Neural crest cell (in vitro differentiated cells): ENCODE measurements at regions not wholly inside any gene's neighbourhood (a gene's known extent, or its start where the extent isn't known, plus 50 kb on each side); places are given as distances from the start of the nearest gene placed in this dataset.

Source experiments
- DNase-seq: peaks from one replicate; pipeline ENCODE4 v3.0.0; 2021; ENCODE audit warnings: low read depth, mixed read lengths, low spot score
- H3K27ac Mint-ChIP-seq: one replicate; pipeline ENCODE4 v1.8.0; 2021; ENCODE audit warnings: mild to moderate bottlenecking, mixed read lengths; ENCODE audit not compliant: unreplicated experiment
- H3K27me3 Mint-ChIP-seq: 2 replicates; pipeline ENCODE4 v1.8.0; 2021; ENCODE audit warnings: low read depth, mild to moderate bottlenecking, mixed read lengths
- H3K36me3 Mint-ChIP-seq: 2 replicates; pipeline ENCODE4 v1.8.0; 2021; ENCODE audit warnings: low read depth, mild to moderate bottlenecking, mixed read lengths
- H3K4me1 Mint-ChIP-seq: 2 replicates; pipeline ENCODE4 v1.8.0; 2021; ENCODE audit warnings: mixed read lengths
- H3K4me3 Mint-ChIP-seq: one replicate; pipeline ENCODE4 v1.8.0; 2021; ENCODE audit warnings: mild to moderate bottlenecking, mixed read lengths
- H3K9me3 Mint-ChIP-seq: 2 replicates; pipeline ENCODE4 v1.8.0; 2021; ENCODE audit warnings: mixed read lengths
- CTCF ChIP-seq: fragments of 200-600 bp; sonication (generic); conservative IDR thresholded peaks from 2 replicates; pipeline ENCODE4 v1.5.0; 2021; ENCODE audit warnings: antibody characterized with exemption, mild to moderate bottlenecking

- Mint-ChIP-seq H3K27me3 (no peaks in the 10 kb centered on the region), H3K4me1 (peaks cover 6% of the 10 kb centered on the region), H3K27ac (no peak overlapping the region), H3K4me3 (no peak overlapping the region), H3K36me3 (no peaks in the 10 kb centered on the region), H3K9me3 (peaks cover 2% of the 10 kb centered on the region)
- no peak for DNase-seq
- no peak for TF ChIP-seq CTCF
Measured at GRCh38 chr16:26447570-26447969, 619.2 kb upstream of the C16orf82 start.

DNA sequence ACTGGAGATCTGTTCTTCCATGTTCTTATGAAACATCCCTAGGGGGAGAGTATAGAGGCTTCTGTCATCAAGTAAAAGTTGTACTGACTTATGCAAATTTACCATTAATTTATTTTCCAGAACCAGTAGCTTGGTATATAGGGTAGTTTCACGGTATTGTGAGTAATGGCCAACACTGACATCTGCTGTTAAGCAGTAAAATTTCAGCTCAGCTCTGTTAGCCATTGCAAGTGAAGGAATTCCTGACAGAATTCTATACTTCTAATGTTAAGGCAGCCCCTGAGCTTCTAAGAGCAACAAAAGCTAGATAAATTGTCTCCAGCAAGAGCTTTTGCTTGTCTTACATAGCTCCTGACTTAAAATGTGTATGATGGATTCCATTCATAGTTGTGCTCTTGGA, 613.5 kb upstream of the C16orf82 start:
- Mint-ChIP-seq H3K27me3 (no peaks in the 10 kb centered on the region), H3K27ac (no peak overlapping the region), H3K36me3 (no peaks in the 10 kb centered on the region), H3K9me3 (no peaks in the 10 kb centered on the region), H3K4me1 (no peaks in the 10 kb centered on the region), H3K4me3 (no peak overlapping the region)
- peak; percentile 41 for TF ChIP-seq CTCF
- DNase-seq = no peak

DNA sequence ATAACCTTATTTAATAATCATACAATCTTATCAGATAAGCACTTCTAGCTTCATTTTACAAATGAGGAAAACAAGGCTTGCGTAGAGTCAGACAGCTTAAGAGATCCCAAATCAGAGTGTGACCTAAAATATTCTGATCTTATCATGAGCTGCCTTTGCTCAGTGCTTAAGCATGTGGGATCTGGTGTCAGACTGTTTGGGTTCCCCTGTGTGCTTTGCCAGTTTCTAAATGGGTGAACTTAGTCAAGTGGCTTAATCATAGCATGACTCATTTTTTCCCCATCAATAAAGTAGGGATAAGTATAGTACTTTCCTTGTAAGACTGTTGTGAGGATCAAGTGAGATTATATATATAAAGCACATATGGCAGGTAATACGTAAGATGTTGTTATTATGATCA, 612.6 kb upstream of the C16orf82 start:
- no peak for TF ChIP-seq CTCF

DNA sequence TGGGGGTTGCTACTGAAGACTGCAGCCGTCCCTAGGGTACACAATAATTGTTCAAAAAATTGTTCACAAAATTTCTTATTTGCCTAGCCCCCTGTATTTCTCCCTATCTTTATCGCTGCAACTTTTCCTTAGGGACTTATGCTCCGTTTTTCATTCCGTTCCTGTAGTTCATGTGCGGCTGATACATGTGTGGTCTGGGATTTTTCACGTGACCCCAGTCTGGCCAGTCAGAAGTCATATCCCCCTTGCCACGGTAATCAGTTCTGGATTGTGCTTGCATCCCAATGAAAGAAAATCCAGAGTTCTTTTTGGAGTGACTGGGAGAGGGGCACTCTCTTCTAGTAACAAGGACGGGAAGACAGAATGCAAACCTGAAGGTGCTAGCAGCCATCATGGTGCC, 610.7 kb upstream of the C16orf82 start:
- TF ChIP-seq CTCF = no peak
- H3K4me3 Mint-ChIP-seq = no peak overlapping the region
- H3K36me3 Mint-ChIP-seq = no peaks in the 10 kb centered on the region
- H3K9me3 Mint-ChIP-seq = no peaks in the 10 kb centered on the region
- no peaks in the 10 kb centered on the region for H3K4me1 Mint-ChIP-seq
- H3K27me3 Mint-ChIP-seq = no peaks in the 10 kb centered on the region
- no peak overlapping the region for H3K27ac Mint-ChIP-seq
- DNase-seq = no peak

More for the DNA sequence above, 612.6 kb upstream of the C16orf82 start:
- no peaks in the 10 kb centered on the region for H3K27me3 Mint-ChIP-seq
- H3K9me3 Mint-ChIP-seq = no peaks in the 10 kb centered on the region
- no peak overlapping the region for H3K27ac Mint-ChIP-seq
- no peak overlapping the region for H3K4me3 Mint-ChIP-seq
- H3K4me1 Mint-ChIP-seq = no peaks in the 10 kb centered on the region
- DNase-seq = no peak
- no peaks in the 10 kb centered on the region for H3K36me3 Mint-ChIP-seq

DNA sequence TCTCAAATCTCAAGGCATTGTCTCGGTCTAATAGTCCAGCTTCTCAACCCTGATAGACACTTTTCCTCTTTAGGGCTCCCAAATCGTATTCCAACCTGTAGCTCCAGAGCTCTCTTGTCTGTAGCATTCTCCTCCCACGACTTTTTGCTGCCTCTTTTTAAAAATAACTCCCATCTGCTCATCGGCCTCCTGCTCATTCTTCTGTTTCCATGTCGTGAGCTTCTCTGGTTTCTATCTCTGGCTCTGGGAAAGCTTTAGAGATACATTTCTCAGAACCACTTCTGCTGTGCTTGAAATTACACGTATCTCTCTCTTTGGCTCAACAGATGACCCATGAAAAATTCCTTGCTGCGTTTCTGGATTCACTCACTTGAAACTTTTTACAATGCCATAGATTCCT, 609.6 kb upstream of the C16orf82 start:
- DNase-seq = no peak
- H3K27me3 Mint-ChIP-seq = no peaks in the 10 kb centered on the region
- H3K4me3 Mint-ChIP-seq = no peak overlapping the region
- H3K27ac Mint-ChIP-seq = no peak overlapping the region
- no peaks in the 10 kb centered on the region for H3K36me3 Mint-ChIP-seq
- no peaks in the 10 kb centered on the region for H3K9me3 Mint-ChIP-seq
- TF ChIP-seq CTCF = no peak
- no peaks in the 10 kb centered on the region for H3K4me1 Mint-ChIP-seq

DNA sequence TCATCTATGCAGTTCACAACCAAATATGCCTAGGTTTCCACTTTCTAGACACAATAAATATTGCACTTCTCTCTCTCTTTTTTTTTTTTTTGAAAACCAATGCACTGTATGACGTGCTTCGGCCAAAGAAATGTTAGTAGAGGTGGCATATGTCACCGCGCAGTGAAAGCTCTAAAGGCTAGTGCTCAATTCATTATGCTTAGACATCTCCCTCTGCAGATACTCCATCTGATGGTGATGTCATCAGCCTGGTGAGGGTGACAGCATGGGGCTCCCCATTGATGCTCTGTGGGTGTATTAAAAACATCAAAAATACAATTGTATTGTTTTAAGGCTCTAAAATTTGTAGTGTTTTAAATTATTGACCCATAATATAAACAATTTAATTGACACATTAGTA, 608.8 kb upstream of the C16orf82 start:
- Mint-ChIP-seq H3K4me3 (no peak overlapping the region), H3K4me1 (no peaks in the 10 kb centered on the region), H3K36me3 (no peaks in the 10 kb centered on the region), H3K27me3 (no peaks in the 10 kb centered on the region), H3K9me3 (no peaks in the 10 kb centered on the region), H3K27ac (no peak overlapping the region)
- no peak for DNase-seq
- no peak for TF ChIP-seq CTCF
